ENCODE measurements at regions not wholly inside any gene's neighbourhood (a gene's known extent, or its start where the extent isn't known, plus 50 kb on each side); places are given as distances from the start of the nearest gene placed in this dataset.

DNA sequence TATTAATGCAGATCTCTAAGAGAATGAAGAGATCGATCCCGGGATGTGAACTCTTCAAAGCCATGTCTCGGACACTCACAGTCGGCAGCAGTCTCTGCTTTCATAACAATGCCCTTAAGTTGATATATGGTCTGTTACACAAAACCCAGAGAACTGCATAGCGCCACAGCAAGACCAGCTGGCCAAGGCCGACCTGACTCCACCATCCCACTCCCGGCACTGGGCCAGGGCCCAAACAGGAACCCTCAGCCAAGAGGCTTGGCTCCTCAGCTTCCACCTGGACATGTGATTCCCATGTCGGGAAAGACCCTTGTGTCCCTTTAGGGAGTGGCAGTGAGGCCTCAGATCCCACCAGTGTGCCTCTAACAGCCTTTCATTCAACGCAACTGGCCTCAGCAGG is 106.6 kb upstream of the RNF32 start:
- TF ChIP-seq POLR2A (IDR thresholded peaks at IDR 0.05) (no peak), POLR2AphosphoS5 (IDR thresholded peaks at IDR 0.05) (no peak)
- TF ChIP-seq, protein P1, sequence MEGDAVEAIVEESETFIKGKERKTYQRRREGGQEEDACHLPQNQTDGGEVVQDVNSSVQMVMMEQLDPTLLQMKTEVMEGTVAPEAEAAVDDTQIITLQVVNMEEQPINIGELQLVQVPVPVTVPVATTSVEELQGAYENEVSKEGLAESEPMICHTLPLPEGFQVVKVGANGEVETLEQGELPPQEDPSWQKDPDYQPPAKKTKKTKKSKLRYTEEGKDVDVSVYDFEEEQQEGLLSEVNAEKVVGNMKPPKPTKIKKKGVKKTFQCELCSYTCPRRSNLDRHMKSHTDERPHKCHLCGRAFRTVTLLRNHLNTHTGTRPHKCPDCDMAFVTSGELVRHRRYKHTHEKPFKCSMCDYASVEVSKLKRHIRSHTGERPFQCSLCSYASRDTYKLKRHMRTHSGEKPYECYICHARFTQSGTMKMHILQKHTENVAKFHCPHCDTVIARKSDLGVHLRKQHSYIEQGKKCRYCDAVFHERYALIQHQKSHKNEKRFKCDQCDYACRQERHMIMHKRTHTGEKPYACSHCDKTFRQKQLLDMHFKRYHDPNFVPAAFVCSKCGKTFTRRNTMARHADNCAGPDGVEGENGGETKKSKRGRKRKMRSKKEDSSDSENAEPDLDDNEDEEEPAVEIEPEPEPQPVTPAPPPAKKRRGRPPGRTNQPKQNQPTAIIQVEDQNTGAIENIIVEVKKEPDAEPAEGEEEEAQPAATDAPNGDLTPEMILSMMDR (IDR thresholded peaks at IDR 0.05 in 8 of 11, conservative IDR thresholded peaks at IDR 0.05 in 3 of 11), result no peak
